ENCODE measurements at regions not wholly inside any gene's neighbourhood (a gene's known extent, or its start where the extent isn't known, plus 50 kb on each side); places are given as distances from the start of the nearest gene placed in this dataset.

DNA sequence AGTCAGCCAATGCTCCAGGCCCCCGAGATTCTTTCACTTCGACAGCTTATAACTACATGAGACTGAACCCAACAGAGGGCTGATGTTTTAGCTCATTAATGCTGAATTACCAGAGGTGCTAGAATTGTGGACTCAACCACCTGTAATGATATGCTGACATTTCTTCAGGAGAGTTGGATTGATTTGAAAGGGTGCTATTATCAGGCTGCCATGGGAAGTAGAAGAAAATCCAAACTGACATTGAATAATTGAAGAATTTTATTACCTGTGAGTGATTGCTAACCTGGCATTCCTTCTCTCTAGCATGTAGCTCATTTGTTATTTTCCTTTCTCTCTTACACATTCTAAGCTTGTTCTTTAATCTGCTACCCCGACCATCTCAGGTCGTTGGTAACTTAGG, 488.8 kb downstream of the PID1 start:
- TF ChIP-seq POLR2A (IDR thresholded peaks at IDR 0.05): no peak
- intact Hi-C loops (cut with DNase I): no loop called here
- 71 to 87% methylated on average over 4 of the region's 4 CpGs for WGBS, 2 donors

DNA sequence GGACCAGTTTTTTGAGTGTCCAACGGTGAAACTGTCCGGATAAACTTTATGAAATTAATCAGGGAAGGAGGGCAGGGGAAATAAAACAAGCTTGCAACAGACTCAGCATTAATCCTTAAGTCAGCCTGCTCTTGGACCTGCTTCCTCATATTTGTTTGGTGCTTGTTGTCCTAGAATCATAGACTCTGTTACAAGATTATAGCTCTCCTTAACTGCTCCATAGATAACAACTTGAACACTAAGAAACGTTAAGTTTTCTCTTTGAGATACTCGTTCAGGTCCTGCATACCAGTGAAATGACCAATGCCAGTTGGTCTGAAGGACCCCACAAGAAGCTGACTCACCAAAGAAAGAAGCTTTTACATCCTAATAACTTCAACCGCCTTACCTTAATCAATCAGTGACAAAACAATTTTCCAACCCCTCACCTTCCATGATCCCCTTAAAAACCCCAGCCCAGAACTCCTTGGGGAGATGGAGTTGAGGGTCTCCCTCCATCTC, 493.2 kb downstream of the PID1 start:
- Histone ChIP-seq H3K27ac (no peak overlapping the region), H3K36me3 (no peaks in the 10 kb centered on the region)

More for the DNA sequence above, 488.8 kb downstream of the PID1 start:
- Histone ChIP-seq H3K4me3 (no peak overlapping the region), H3K27me3 (no peaks in the 10 kb centered on the region), H3K4me1 (no peaks in the 10 kb centered on the region), H3K36me3 (no peaks in the 10 kb centered on the region), H3K27ac (no peak overlapping the region), H3K9me3 (no peaks in the 10 kb centered on the region)
- DNase-seq: no peak

DNA sequence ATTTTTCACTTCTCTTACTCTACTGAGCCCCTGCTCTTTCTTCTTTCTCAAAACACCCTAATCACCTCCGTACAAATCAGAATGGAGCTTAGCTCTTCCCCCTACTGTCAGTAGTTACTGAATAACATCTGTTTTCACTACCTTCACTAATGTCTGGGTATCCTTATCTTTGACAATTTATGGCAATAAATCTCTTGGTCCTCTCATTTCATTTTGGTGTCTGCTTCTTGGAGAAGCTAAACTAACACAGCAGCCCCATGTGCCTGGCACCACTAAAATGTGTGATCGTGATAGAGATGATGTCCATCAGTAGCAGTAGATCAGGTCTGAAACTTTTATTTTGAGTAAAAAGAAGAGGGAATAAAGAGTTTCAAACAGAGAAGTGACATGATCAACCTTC, 496.5 kb downstream of the PID1 start:
- 74 to 77% methylated on average over 2 of the region's 2 CpGs for WGBS, 2 donors
- TF ChIP-seq POLR2AphosphoS5 (IDR thresholded peaks at IDR 0.05) (no peak), EP300 (IDR thresholded peaks at IDR 0.05) (no peak), POLR2A (IDR thresholded peaks at IDR 0.05) (no peak)
- TF ChIP-seq, protein P1, sequence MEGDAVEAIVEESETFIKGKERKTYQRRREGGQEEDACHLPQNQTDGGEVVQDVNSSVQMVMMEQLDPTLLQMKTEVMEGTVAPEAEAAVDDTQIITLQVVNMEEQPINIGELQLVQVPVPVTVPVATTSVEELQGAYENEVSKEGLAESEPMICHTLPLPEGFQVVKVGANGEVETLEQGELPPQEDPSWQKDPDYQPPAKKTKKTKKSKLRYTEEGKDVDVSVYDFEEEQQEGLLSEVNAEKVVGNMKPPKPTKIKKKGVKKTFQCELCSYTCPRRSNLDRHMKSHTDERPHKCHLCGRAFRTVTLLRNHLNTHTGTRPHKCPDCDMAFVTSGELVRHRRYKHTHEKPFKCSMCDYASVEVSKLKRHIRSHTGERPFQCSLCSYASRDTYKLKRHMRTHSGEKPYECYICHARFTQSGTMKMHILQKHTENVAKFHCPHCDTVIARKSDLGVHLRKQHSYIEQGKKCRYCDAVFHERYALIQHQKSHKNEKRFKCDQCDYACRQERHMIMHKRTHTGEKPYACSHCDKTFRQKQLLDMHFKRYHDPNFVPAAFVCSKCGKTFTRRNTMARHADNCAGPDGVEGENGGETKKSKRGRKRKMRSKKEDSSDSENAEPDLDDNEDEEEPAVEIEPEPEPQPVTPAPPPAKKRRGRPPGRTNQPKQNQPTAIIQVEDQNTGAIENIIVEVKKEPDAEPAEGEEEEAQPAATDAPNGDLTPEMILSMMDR (IDR thresholded peaks at IDR 0.05): no peak
- Histone ChIP-seq H3K36me3 (no peaks in the 10 kb centered on the region), H3K9me3 (no peaks in the 10 kb centered on the region), H3K27me3 (no peaks in the 10 kb centered on the region), H3K27ac (no peak overlapping the region), H3K4me1 (no peaks in the 10 kb centered on the region), H3K4me3 (no peak overlapping the region)
- intact Hi-C loops (cut with DNase I): no loop called here
- DNase-seq: no peak

More for the DNA sequence above, 493.2 kb downstream of the PID1 start:
- Histone ChIP-seq H3K4me1 (no peaks in the 10 kb centered on the region), H3K4me3 (no peak overlapping the region), H3K27me3 (no peaks in the 10 kb centered on the region), H3K9me3 (no peaks in the 10 kb centered on the region)
- TF ChIP-seq EP300 (IDR thresholded peaks at IDR 0.05) (no peak), POLR2A (IDR thresholded peaks at IDR 0.05) (no peak), POLR2AphosphoS5 (IDR thresholded peaks at IDR 0.05) (no peak)
- TF ChIP-seq, protein P1 (IDR thresholded peaks at IDR 0.05): no peak
- DNase-seq: no peak
- 55 to 70% methylated on average over 5 of the region's 5 CpGs for WGBS, 2 donors
- intact Hi-C loops (cut with DNase I): no loop called here

DNA sequence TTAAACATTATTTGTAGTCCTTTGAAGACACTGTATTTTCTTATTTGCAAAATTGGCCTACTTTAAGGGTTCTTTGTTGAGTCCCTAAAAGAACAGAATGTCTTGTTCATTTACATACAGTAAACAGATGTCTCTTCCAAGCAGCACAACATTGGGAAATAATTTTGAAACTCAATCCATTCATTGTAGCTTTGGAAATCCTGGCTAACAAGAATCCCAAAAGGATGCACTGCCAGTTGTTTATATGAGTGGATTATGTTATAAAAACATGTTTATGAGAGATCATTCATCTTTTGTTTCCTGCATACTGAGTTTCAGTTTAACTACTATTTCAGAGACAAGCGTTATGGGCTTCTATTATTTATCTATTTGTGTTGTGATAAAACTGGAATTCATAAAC, 499.3 kb downstream of the PID1 start:
- Histone ChIP-seq H3K4me3 (no peak overlapping the region), H3K9me3 (no peaks in the 10 kb centered on the region), H3K27me3 (no peaks in the 10 kb centered on the region), H3K36me3 (no peaks in the 10 kb centered on the region), H3K27ac (peak overlapping the region; percentile 57 to 62 (median 59)), H3K4me1 (no peaks in the 10 kb centered on the region)
- TF ChIP-seq, protein P1 (IDR thresholded peaks at IDR 0.05): no peak
- peak; percentile 66 to 84 (median 72) for TF ChIP-seq POLR2AphosphoS5 (IDR thresholded peaks at IDR 0.05)
- peak; percentile 61 to 92 (median 70) for TF ChIP-seq EP300 (IDR thresholded peaks at IDR 0.05)
- DNase-seq: no peak
- 16 to 50% methylated on average over 1 of the region's 1 CpG for WGBS, 2 donors
- intact Hi-C loops (cut with DNase I): no loop called here

DNA sequence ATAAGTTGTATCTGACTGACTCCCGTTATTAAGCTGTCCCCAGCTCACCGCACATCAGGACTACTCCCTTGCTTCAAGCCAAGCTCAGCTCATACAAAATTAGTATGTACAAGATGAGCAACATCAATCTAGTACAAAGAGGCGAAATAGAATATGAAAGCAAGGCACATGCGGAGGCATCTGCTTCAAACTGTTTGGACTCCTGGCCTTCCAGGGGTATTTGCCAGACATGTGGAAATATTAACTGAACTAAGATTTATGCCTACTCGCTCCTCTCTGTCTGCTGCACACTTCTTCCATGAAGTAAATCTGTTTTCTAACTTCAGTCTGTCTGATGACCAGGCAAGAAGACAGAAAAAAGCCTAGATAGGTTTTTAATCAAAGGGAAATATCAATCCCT, 499.8 kb downstream of the PID1 start:
- peak overlapping the region; percentile 50 to 62 (median 58) for H3K27ac ChIP-seq
- no peaks in the 10 kb centered on the region for H3K27me3 ChIP-seq
- 77% methylated on average over 5 of the region's 5 CpGs for WGBS, 2 donors
- H3K4me1 ChIP-seq: no peaks in the 10 kb centered on the region
- no peaks in the 10 kb centered on the region for H3K9me3 ChIP-seq
- no peaks in the 10 kb centered on the region for H3K36me3 ChIP-seq
- TF ChIP-seq POLR2A (IDR thresholded peaks at IDR 0.05): no peak
- TF ChIP-seq, protein P1 (IDR thresholded peaks at IDR 0.05): no peak
- no peak for TF ChIP-seq POLR2AphosphoS5 (IDR thresholded peaks at IDR 0.05)
- no peak for TF ChIP-seq EP300 (IDR thresholded peaks at IDR 0.05)
- intact Hi-C loops (cut with DNase I): no loop called here
- H3K4me3 ChIP-seq: no peak overlapping the region
- DNase-seq: peak; percentile 78

All from sigmoid colon (tissue), 6 donors.